ENCODE measurements at regions not wholly inside any gene's neighbourhood (a gene's known extent, or its start where the extent isn't known, plus 50 kb on each side); places are given as distances from the start of the nearest gene placed in this dataset.

GRCh38 chr12:79988368-79988767, 53.5 kb upstream of the PPP1R12A start:
- ATAC-seq (no peak), DNase-seq (ENCODE audit: low read depth, low spot score) (no peak)
- no peaks in the 10 kb centered on the region for H3K27me3 ChIP-seq (ENCODE audit: insufficient read depth, low read length)
- POLR2A ChIA-PET: no interaction called here
- H3K9me2 ChIP-seq (ENCODE audit: insufficient read depth): no peaks in the 10 kb centered on the region
- H4K20me1 ChIP-seq (ENCODE audit: insufficient read depth): no peaks in the 10 kb centered on the region
- H3K79me2 ChIP-seq (ENCODE audit: insufficient read depth, low read length): no peaks in the 10 kb centered on the region
- no peak overlapping the region for H2AFZ ChIP-seq (ENCODE audit: low read depth, low read length, poor library complexity, severe bottlenecking)
- H3K4me2 ChIP-seq (ENCODE audit: low read length): no peak overlapping the region
- H3K4me1 ChIP-seq (ENCODE audit: control insufficient read depth in 1 of 2, insufficient read depth in 2 of 2, low read length in 2 of 2): 0 out of 4 replicates have a peak, but pooled peaks cover 0 to 2% of the 10 kb centered on the region in 2 experiments
- TF ChIP-seq YY1 (IDR thresholded peaks at IDR 0.05; ENCODE audit: extremely low read depth, insufficient replicate concordance, low read depth, low read length) (no peak), CEBPB (IDR thresholded peaks at IDR 0.05; ENCODE audit: low read depth) (no peak), SRF (IDR thresholded peaks at IDR 0.05; ENCODE audit: low read depth) (no peak), POLR2A (IDR thresholded peaks at IDR 0.05; ENCODE audit: borderline replicate concordance, extremely low read depth, insufficient read depth, insufficient read length) (no peak), CBX3 (IDR thresholded peaks at IDR 0.05; ENCODE audit: low read depth) (no peak), SIN3A (IDR thresholded peaks at IDR 0.05; ENCODE audit: low read depth) (no peak), MAX (IDR thresholded peaks at IDR 0.05) (no peak), ZFX (IDR thresholded peaks at IDR 0.05) (no peak), ZBTB33 (IDR thresholded peaks at IDR 0.05; ENCODE audit: extremely low read depth, insufficient replicate concordance, low read length) (no peak), EGR1 (IDR thresholded peaks at IDR 0.05; ENCODE audit: low read depth) (no peak), TCF7L2 (IDR thresholded peaks at IDR 0.05; ENCODE audit: borderline replicate concordance, extremely low read depth, insufficient read depth, insufficient read length) (no peak), JUND (IDR thresholded peaks at IDR 0.05) (no peak), POLR2AphosphoS5 (IDR thresholded peaks at IDR 0.05; ENCODE audit: low read depth, low read length) (no peak), EZH2phosphoT487 (IDR thresholded peaks at IDR 0.05; ENCODE audit: borderline replicate concordance) (no peak), REST (IDR thresholded peaks at IDR 0.05; ENCODE audit: low read depth) (no peak), RAD21 (IDR thresholded peaks at IDR 0.05; ENCODE audit: low read depth) (no peak), ATF3 (IDR thresholded peaks at IDR 0.05) (no peak), SP1 (IDR thresholded peaks at IDR 0.05; ENCODE audit: low read depth) (no peak), FOSL1 (IDR thresholded peaks at IDR 0.05; ENCODE audit: low read depth) (no peak), ZNF274 (IDR thresholded peaks at IDR 0.05; ENCODE audit: low read depth, low read length) (no peak)
- no peak overlapping the region for H3K9ac ChIP-seq (ENCODE audit: low read length)
- RAD21 ChIA-PET (ENCODE audit: low non-redundant PET in 1 of 2, low total read pairs in 2 of 2, uncharacterized antibody in 2 of 2, unreplicated experiment in 2 of 2): no interaction called here
- no TSS peak for BruUV-seq (replicated peaks)
- H3K9me3 ChIP-seq (ENCODE audit: control insufficient read depth in 1 of 2, insufficient read depth in 1 of 2, low read depth in 1 of 2, low read length in 2 of 2): no peaks in the 10 kb centered on the region
- H3K4me3 ChIP-seq (replicated peaks in 1 of 2; ENCODE audit: low read depth in 1 of 2, low read length in 2 of 2): no peak overlapping the region
- H3K27ac ChIP-seq (ENCODE audit: low read depth, low read length): no peak overlapping the region
- CTCF ChIA-PET: no interaction called here
- no peaks in the 10 kb centered on the region for H3K36me3 ChIP-seq (ENCODE audit: control insufficient read depth in 1 of 2, insufficient read depth in 2 of 2, low read length in 2 of 2)
- intact Hi-C loops (cut with micrococcal nuclease): no loop called here
